Hepatocyte (in vitro differentiated cells): ENCODE measurements at regions not wholly inside any gene's neighbourhood (a gene's known extent, or its start where the extent isn't known, plus 50 kb on each side); places are given as distances from the start of the nearest gene placed in this dataset.

ENCODE experiments used
- DNase-seq: peaks from one replicate; pipeline ENCODE4 v3.0.0-alpha.2; 2016; ENCODE audit warnings: low spot score
- H2AFZ ChIP-seq: fragments of 200-600 bp; sonication (generic); 2 replicates; pipeline ENCODE4 v1.6.0; 2016; ENCODE audit warnings: antibody characterized with exemption, mild to moderate bottlenecking
- H3K27ac ChIP-seq: fragments of 200-600 bp; sonication (generic); 2 replicates; pipeline ENCODE4 v1.5.1; 2016; ENCODE audit warnings: mild to moderate bottlenecking
- H3K27me3 ChIP-seq: fragments of 200-600 bp; sonication (generic); 2 replicates; pipeline ENCODE4 v1.6.1; 2016
- H3K36me3 ChIP-seq: fragments of 200-600 bp; sonication (generic); replicated peaks from 2 replicates; pipeline ENCODE4 v1.5.1; 2016; ENCODE audit warnings: low read depth; ENCODE audit not compliant: insufficient read depth
- H3K4me1 ChIP-seq: fragments of 200-600 bp; sonication (generic); 2 replicates; pipeline ENCODE4 v1.5.1; 2016; ENCODE audit warnings: mild to moderate bottlenecking, moderate library complexity; ENCODE audit not compliant: insufficient read depth
- H3K4me2 ChIP-seq: fragments of 200-600 bp; sonication (generic); 2 replicates; pipeline ENCODE4 v1.6.0; 2016
- H3K4me3 ChIP-seq: fragments of 200-600 bp; sonication (generic); 2 replicates; pipeline ENCODE4 v1.5.1; 2016; ENCODE audit warnings: mild to moderate bottlenecking
- H3K79me2 ChIP-seq: fragments of 200-600 bp; sonication (generic); 2 replicates; pipeline ENCODE4 v1.6.0; 2017; ENCODE audit warnings: mild to moderate bottlenecking
- H3K9me2 ChIP-seq: fragments of 200-600 bp; sonication (generic); replicated peaks from 2 replicates; pipeline ENCODE4 v1.6.0; 2017; ENCODE audit warnings: mild to moderate bottlenecking; ENCODE audit not compliant: insufficient read depth
- H3K9me3 ChIP-seq: fragments of 200-600 bp; sonication (generic); 2 replicates; pipeline ENCODE4 v1.5.1; 2016; ENCODE audit warnings: low read depth, mild to moderate bottlenecking
- H4K20me1 ChIP-seq: fragments of 200-600 bp; sonication (generic); 2 replicates; pipeline ENCODE4 v1.6.0; 2016; ENCODE audit warnings: mild to moderate bottlenecking; ENCODE audit not compliant: insufficient read depth, poor library complexity, severe bottlenecking
- EZH2 ChIP-seq: fragments of 200-600 bp; sonication (generic); IDR thresholded peaks from 2 replicates; pipeline ENCODE4 v1.6.1; 2016; ENCODE audit warnings: antibody characterized with exemption, mild to moderate bottlenecking, borderline replicate concordance
- EZH2phosphoT487 ChIP-seq: fragments of 200-600 bp; sonication (generic); IDR thresholded peaks from one replicate; pipeline ENCODE4 v1.6.1; 2018; ENCODE audit warnings: antibody characterized with exemption, mild to moderate bottlenecking, low read depth, moderate library complexity; ENCODE audit not compliant: unreplicated experiment, severe bottlenecking
- WGBS: methylation state at CpG from one replicate; pipeline ENCODE4 v1.1.6; 2016; ENCODE audit warnings: low lambda C conversion rate; ENCODE audit errors: missing lambda C conversion rate; 5-methylcytosine and 5-hydroxymethylcytosine counted together
- TF ChIP-seq, protein P1 (sequence below): fragments of 200-600 bp; sonication (generic); IDR thresholded peaks from 2 replicates; pipeline ENCODE4 v1.5.1; 2016; ENCODE audit warnings: antibody characterized with exemption, mild to moderate bottlenecking; ENCODE audit not compliant: poor library complexity

DNA sequence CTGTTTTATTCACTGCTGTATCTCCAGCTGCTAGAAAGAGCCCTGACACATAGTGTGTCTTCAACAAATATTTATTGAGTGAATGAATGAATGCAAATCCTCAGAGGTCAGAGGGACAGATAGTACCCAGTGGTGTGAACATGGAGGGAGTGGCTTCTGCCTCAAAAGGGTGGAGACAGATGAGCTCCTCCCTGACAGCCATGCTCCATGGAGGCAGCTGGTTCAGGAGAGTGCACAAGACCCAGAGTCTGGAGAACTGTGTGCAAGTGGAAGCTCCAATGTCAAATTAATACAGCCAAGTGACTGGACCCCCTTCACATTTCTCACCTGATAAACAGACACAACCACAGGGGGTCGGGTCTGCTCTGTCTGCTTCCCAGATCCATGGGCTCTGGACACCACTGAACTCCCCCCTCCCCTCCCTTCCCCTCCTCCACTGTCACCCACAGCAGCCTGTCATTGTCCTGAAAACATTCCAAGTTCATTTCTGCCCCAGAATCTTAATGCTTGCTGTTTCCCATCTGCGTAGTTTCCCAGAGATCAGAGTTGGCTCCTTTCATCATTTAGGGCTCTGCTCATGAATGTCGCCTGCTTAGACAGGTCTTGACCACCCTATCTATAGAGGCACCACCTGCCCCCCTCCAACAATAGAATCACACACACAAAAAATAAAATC lies 312.9 kb upstream of the PODXL start:
- TF ChIP-seq, protein P1, sequence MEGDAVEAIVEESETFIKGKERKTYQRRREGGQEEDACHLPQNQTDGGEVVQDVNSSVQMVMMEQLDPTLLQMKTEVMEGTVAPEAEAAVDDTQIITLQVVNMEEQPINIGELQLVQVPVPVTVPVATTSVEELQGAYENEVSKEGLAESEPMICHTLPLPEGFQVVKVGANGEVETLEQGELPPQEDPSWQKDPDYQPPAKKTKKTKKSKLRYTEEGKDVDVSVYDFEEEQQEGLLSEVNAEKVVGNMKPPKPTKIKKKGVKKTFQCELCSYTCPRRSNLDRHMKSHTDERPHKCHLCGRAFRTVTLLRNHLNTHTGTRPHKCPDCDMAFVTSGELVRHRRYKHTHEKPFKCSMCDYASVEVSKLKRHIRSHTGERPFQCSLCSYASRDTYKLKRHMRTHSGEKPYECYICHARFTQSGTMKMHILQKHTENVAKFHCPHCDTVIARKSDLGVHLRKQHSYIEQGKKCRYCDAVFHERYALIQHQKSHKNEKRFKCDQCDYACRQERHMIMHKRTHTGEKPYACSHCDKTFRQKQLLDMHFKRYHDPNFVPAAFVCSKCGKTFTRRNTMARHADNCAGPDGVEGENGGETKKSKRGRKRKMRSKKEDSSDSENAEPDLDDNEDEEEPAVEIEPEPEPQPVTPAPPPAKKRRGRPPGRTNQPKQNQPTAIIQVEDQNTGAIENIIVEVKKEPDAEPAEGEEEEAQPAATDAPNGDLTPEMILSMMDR = no peak
- TF ChIP-seq EZH2phosphoT487 = no peak
- no peak overlapping the region for H2AFZ ChIP-seq
- H3K27ac ChIP-seq = no peak overlapping the region
- H3K4me3 ChIP-seq = no peak overlapping the region
- no peak for DNase-seq
- H3K36me3 ChIP-seq = no peaks in the 10 kb centered on the region
- no peaks in the 10 kb centered on the region for H3K9me3 ChIP-seq
- WGBS = 88% methylated on average over 3 of the region's 3 CpGs
- H4K20me1 ChIP-seq = no peaks in the 10 kb centered on the region
- peaks cover 4% of the 10 kb centered on the region for H3K27me3 ChIP-seq
- no peaks in the 10 kb centered on the region for H3K9me2 ChIP-seq
- no peaks in the 10 kb centered on the region for H3K79me2 ChIP-seq
- H3K4me1 ChIP-seq = no peaks in the 10 kb centered on the region
- H3K4me2 ChIP-seq = no peak overlapping the region

DNA sequence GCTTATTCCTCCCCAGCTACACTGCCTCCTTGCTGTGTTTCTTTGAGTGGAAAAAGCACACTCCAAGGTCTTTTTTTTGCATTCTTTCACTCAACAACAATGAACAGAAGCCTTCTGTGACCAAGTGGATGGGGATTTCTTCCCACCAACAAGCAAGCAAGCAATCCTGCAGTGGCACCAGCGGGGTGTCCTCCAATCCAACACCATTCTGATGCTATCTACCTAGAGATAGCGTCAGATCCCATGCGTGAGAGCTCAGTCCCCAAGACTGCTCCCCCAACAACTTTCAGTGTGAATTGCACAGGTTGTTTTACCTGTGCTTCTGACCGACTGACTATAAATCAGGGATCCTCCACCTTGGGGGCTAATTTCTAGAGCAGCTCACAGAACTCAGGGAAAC lies 311.0 kb upstream of the PODXL start:
- no peaks in the 10 kb centered on the region for H3K27me3 ChIP-seq
- no peaks in the 10 kb centered on the region for H3K9me3 ChIP-seq
- H3K79me2 ChIP-seq = no peaks in the 10 kb centered on the region
- H3K4me2 ChIP-seq = no peak overlapping the region
- no peak for DNase-seq
- H3K36me3 ChIP-seq = no peaks in the 10 kb centered on the region
- TF ChIP-seq, protein P1 = no peak
- TF ChIP-seq EZH2phosphoT487 (no peak), EZH2 (no peak)
- H4K20me1 ChIP-seq = no peaks in the 10 kb centered on the region
- H3K9me2 ChIP-seq = no peaks in the 10 kb centered on the region
- H3K27ac ChIP-seq = no peak overlapping the region
- no peak overlapping the region for H3K4me3 ChIP-seq
- no peaks in the 10 kb centered on the region for H3K4me1 ChIP-seq
- WGBS = 67% methylated on average over 4 of the region's 4 CpGs
- no peak overlapping the region for H2AFZ ChIP-seq

DNA sequence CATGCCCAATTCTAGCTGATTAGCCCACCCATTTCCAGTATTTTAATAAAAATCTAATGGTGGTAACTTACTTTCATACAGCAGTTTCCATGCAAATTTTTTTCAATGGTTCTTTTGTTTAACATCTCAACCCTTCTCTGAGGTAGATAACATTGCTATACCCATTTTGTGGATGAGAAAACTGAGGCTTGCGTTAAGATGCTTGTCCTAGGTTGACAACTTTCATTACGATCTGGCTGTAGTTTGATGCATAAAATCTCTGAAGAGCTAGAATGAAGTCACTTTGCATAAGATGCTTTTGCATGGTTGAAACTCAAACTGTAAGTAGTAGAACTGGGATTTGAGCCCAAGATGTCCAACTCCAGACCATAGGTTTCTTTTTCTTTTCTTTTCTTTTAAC lies 309.5 kb upstream of the PODXL start:
- no peaks in the 10 kb centered on the region for H3K9me3 ChIP-seq
- no peaks in the 10 kb centered on the region for H3K27me3 ChIP-seq
- TF ChIP-seq, protein P1 = no peak
- no peak for TF ChIP-seq EZH2phosphoT487
- no peak for TF ChIP-seq EZH2
- no peaks in the 10 kb centered on the region for H4K20me1 ChIP-seq
- H3K4me3 ChIP-seq = no peak overlapping the region
- H2AFZ ChIP-seq = no peak overlapping the region
- H3K4me2 ChIP-seq = no peak overlapping the region
- WGBS = 96% methylated on average over 2 of the region's 2 CpGs
- no peaks in the 10 kb centered on the region for H3K79me2 ChIP-seq
- H3K36me3 ChIP-seq = no peaks in the 10 kb centered on the region
- no peaks in the 10 kb centered on the region for H3K4me1 ChIP-seq
- H3K9me2 ChIP-seq = no peaks in the 10 kb centered on the region
- no peak overlapping the region for H3K27ac ChIP-seq
- DNase-seq = no peak
